ENCODE measurements at regions not wholly inside any gene's neighbourhood (a gene's known extent, or its start where the extent isn't known, plus 50 kb on each side); places are given as distances from the start of the nearest gene placed in this dataset.
"Not testable (repeated sequence)": the region's sequence is repeated elsewhere in the genome, so short reads cannot be mapped to it uniquely, and the experiment has no call there.

DNA sequence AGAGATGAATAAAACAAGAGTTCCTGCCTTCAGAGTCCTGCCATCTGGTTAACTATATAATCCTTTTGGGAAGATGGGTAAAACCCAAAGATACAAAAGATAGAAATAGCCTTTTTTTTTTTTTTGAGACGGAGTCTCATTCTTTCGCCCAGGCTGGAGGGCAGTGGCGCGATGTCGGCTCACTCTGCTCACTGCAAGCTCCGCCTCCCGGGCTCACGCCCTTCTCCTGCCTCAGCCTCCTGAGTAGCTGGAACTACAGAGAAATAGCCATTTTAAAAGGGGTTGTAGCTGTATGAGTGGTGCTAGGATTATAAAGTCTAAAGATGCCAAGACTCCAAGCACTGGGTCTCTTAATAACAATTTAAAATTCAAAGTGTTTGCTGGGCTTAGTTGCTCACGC lies 97.2 kb downstream of the KDR start:
- no peak for DNase-seq

- DNase-seq = no peak
Observed at GRCh38 chr4:55027596-55027995, 97.8 kb downstream of the KDR start.

- DNase-seq = not testable (repeated sequence)
Observed at GRCh38 chr4:55025456-55025855, 99.9 kb downstream of the KDR start.

DNA sequence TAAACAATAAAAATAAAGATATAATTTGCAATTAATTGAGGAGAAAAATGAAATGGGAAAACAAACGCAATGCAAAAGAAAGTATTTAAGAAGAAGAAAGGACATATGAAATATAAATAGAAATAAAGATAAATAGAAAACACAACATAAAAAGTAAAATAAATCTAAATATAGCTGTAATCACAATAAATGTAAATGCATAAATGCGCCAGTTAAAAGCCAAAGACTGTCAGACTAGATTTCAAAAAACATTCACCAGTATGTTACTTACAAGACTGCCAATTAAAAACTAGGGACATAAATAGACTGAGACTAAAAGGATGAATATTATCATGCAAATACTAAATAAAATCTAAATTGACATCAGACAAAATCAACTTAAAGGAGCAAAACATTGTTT lies 102.4 kb downstream of the KDR start:
- DNase-seq = no peak

DNA sequence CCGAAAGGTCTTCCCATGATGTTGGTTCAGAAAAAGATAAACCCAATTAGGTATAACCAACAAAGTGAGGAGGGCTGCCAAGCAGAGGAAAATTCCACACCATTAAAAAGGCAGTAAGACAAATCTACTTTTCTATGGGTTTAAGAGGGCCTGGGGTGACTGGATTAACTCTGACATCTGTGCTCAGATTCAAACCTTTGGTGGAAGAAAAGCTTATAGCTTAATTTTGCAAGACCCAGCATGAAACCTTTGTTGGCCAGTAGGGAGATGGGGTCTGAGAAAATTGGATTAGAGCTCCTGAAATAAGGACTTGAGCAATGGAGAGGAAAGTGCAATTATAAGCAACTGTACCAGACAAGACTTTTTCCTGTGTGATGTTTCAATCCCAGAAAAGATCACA lies 104.2 kb downstream of the KDR start:
- DNase-seq = no peak

DNA sequence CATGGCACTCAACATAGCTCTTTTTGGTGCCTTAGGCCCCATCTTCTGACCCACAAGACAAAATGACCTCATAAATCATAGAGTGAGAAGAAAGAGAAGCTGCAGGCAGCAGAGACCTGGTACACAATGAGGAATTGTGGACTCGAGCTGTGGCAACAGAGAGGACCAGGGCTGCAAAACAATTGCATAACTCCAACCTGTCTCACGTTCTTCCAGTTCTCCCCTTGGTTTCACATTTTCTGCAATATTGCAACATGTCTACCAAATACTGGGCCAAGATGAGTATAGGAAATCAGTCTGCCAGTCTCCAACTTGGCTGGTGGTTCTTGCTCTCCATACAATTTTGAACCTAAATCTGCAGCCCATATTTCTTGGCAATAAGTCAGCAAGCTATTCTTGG lies 105.3 kb downstream of the KDR start:
- no peak for DNase-seq

GRCh38 chr4:55018978-55019377 lies 106.4 kb downstream of the KDR start:
- DNase-seq = no peak

DNA sequence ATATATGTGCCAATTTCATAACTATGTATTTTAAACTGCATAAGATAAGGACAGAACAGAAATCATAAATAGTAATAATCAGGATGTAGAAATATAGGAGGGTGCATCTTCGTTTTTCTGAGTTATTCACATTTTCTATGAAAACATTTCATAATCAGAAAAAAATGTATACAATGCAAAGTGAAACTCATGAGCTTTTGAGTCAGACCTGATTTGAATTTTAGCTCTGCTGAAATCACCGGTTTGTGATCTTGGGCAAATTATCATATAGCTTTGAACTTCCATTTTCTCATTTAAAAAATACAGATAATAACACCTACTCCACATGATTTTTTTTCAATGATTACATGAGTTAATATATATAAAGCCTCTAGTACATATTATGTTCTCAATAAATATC lies 106.9 kb downstream of the KDR start:
- no peak for DNase-seq

- no peak for DNase-seq
Observed at GRCh38 chr4:55017406-55017805, 108.0 kb downstream of the KDR start.

- DNase-seq = no peak
Observed at GRCh38 chr4:55016131-55016530, 109.3 kb downstream of the KDR start.

DNA sequence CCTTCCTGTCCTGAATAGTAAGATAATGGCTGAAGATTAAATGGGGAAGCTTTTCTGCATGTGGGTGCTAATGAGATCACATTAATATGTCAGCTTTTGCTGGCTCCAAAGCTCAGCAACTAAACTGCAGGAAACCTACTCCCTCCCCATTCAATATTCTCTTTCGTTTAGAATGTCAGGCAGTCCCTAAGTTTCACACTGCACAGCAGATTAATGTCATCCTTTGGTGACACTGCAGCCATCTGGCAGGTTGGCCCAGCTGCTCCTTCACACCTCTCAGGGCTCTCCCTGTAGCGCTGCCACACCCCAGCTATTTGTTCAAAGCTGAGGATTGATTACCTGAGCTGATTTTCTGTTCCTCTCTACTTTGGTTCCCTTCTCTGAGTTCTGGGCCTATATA lies 110.5 kb downstream of the KDR start:
- DNase-seq = no peak

DNA sequence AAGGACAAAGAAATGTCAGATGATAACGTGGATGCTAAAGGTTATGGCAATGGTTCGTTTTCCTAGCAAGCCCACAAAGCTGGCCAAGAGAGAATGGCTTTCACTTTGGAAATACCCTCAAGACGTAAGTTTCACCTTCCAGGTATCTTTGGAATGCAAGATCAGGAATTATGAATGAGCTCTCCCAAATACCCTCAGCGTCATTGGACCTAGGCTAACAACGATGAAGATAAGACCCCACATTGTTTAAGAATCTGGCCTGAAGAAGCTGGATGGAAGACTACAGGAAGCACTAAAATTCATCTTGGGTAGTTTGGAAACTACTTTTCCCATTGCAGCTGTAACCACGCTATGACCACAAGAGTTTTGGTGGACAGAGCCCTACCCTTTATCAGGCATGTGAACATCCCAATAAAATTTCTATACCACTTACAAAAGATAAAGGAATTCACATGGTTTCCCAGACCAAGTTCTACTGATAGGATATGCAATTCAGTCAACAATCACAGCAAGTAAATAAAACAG lies 111.9 kb downstream of the KDR start:
- DNase-seq = no peak

GRCh38 chr4:55012363-55013230 lies 112.8 kb downstream of the KDR start:
- no peak for DNase-seq

- DNase-seq = no peak
Observed at GRCh38 chr4:55011761-55012160, 113.6 kb downstream of the KDR start.

- DNase-seq = no peak
Observed at GRCh38 chr4:55010550-55010949, 114.8 kb downstream of the KDR start.

GRCh38 chr4:55008166-55009056 lies 117.0 kb downstream of the KDR start:
- no peak for DNase-seq

DNA sequence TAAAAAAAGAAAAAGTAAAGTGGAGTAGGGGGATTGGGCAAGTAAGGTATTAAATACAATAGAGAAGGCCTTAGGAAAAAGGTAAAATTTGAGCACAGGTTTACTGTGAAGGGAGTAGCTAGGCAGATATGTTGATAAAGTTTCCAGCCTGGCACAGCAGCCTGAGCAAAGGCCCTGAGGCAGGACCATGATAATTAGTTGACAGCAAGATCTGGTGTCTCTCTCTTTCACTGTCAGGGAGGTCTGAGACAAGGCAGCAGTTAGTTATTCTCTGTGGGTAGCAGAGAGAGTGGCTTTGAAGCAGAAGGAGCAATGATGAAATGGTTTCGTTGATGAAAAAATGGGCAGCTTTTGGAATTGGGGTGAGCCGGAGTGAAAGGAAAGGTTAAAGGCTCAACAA lies 119.5 kb downstream of the KDR start:
- no peak for DNase-seq

- no peak for DNase-seq
Observed at GRCh38 chr4:55004831-55005230, 120.6 kb downstream of the KDR start.

GRCh38 chr4:55002431-55002830 lies 123.0 kb downstream of the KDR start:
- DNase-seq = no peak

GRCh38 chr4:55001538-55001937 lies 123.9 kb downstream of the KDR start:
- DNase-seq = no peak

DNA sequence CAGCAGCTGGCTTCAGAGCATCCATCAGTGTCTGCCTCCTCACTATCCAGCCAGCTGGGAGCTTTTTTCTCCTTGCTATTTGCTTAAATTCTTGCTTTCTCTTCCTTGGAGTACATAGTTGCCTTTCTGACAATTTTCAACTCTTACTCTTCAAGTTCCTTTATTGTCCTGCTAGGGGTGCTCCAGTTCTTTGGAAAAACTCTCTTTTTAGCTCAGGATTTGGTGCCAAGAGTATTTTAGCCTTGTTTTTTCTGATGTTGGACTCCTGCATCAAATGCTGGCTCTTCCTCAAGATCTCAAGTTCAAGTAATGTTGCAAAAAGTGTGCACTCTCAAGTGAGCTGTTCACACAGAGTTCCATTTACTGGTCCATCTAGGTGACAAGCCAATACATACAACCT lies 126.4 kb downstream of the KDR start:
- no peak for DNase-seq

DNA sequence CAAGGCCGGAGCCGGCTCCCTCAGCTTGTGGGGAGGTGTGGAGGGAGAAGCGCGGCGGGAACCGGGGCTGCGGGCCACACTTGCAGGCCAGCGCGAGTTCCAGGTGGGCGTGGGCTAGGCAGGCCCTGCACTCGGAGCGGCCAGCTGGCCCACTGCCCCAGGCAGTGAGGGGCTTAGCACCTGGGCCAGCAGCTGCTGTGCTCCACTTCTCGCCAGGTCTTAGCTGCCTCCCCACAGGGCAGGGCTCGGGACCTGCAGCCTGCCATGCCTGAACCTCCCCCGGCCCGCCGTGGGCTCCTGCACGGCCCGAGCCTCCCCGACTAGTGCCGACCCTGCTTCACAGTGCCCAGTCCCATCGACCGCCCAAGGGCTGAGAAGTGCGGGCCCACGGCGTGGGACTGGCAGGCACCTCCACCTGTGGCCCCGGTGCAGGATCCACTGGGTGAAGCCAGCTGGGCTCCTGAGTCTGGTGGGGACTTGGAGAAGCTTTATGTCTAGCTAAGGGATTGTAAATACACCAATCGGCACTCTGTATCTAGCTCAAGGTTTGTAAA lies 131.8 kb downstream of the KDR start:
- not testable (repeated sequence) for DNase-seq

- no peak for DNase-seq
Observed at GRCh38 chr4:54992266-54992665, 133.1 kb downstream of the KDR start.
